ENCODE measurements at regions not wholly inside any gene's neighbourhood (a gene's known extent, or its start where the extent isn't known, plus 50 kb on each side); places are given as distances from the start of the nearest gene placed in this dataset.

DNA sequence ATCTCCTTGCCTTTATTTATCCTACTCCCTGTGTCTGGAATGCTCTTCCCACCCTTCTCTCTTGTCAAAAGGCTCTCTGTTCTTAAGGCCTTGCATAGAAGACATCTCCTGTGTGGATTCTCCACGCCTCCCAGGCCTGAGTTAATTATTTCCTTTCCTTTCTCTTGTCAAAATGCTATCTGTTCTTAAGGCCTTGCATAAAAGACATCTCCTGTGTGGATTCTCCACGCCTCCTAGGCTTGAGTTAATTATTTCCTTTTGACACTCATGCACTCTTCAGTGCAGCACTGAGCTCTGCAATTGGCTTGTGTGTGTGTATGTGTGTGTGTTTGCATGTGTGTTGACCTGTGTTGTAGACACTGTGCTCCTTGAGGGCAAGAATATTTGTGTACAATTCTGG lies 52.1 kb upstream of the DCD start:
- DNase-seq (ENCODE audit: low read depth): no peak
- H3K4me3 ChIP-seq (ENCODE audit: low read depth, low read length): no peak overlapping the region
- no peak for TF ChIP-seq CTCF (IDR thresholded peaks at IDR 0.05; ENCODE audit: insufficient read depth, low read length)

Data from fibroblast of the aortic adventitia (primary cell).